GM21737 (cell line): ENCODE measurements at regions not wholly inside any gene's neighbourhood (a gene's known extent, or its start where the extent isn't known, plus 50 kb on each side); places are given as distances from the start of the nearest gene placed in this dataset.
"Not testable (repeated sequence)": the region's sequence is repeated elsewhere in the genome, so short reads cannot be mapped to it uniquely, and the experiment has no call there.

Source experiments
- ATAC-seq: cut with Tn5 transposase; IDR thresholded peaks from one replicate; pipeline ENCODE4 v1.9.1; 2021; ENCODE audit warnings: mild to moderate bottlenecking, moderate library complexity; ENCODE audit not compliant: unreplicated experiment

- no peak for ATAC-seq
These were observed 108.2 kb downstream of the THBS2 start for GRCh38 chr6:169145496-169145895.

- ATAC-seq, result no peak
These were observed 109.3 kb downstream of the THBS2 start for GRCh38 chr6:169144356-169144755.

DNA sequence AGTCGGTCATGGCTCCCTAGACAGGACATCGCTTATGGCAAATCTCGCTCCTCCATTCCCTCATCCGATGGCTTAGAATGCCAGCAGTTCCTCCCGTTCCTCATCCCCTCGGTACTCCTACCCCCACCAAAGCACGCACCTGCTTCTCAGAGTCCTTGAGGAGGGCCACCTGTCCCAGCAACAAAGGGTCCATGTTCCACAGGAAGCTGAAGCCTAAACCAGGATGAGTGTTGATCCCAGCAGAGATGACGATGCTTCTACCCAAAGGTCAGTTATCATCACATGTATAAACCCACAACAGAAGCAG is 111.2 kb downstream of the THBS2 start:
- no peak for ATAC-seq

DNA sequence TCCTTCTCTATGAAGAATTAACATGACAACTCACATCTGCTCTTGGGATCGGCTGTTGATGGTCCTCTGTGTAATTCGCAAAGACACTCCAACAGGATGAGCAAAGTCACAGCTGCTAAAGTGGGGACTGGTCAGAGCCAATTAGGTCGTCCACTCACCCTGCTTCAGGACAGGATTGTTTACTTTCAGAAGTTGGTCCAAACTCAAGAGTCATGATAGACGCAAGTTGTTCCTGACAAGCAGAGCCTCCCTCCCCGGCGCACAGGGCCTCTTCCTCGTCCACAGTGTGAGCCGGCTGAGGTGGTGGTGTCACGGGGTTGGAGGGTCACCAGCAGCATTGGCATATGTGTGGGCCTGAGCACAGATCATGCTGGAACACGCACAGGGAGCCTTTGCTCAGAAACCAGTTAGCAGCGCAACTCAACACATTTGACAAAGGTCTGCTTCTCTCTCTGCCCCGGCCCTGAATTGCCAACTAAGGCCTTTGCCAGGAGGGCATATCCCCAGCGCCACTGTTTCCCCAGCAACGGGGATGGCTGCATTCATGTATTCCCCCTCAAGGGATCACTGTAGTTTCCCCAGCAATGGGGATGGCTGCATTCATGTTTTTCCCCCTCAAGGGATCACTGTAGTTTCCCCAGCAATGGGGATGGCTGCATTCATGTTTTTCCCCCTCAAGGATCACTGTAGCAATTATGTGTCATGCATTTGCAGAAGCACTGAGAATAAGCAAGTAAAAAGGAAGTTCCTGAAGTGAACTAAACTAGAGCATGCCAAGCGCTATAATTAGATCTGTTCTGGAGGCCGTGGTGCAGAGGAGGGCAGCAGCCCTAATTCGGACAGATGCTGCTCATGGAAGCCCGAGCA is 111.7 kb downstream of the THBS2 start:
- ATAC-seq, result no peak

DNA sequence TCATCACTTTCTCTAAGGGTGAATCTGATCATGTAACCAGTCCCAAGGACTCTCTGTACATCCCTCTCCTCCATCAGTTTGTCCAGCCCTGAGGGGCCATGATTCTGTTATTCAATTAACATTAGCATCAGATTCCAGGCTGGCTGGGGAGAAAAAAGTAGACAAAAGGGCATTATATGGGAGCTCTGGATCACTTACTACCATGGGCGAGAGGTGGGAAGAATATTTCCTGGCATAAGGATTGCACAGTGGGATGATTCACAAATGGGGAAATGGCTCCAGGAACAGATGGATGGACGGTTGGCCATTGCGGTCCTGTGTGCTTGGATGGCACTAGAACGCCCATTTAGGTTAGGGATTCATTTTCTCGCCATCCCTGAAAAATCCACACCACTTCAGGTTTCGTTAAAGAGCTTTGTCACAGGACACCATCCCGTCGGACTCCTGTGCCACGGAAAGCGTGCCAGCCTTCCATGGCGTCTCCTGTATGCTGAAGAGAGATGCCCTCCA is 112.6 kb downstream of the THBS2 start:
- ATAC-seq, result no peak

DNA sequence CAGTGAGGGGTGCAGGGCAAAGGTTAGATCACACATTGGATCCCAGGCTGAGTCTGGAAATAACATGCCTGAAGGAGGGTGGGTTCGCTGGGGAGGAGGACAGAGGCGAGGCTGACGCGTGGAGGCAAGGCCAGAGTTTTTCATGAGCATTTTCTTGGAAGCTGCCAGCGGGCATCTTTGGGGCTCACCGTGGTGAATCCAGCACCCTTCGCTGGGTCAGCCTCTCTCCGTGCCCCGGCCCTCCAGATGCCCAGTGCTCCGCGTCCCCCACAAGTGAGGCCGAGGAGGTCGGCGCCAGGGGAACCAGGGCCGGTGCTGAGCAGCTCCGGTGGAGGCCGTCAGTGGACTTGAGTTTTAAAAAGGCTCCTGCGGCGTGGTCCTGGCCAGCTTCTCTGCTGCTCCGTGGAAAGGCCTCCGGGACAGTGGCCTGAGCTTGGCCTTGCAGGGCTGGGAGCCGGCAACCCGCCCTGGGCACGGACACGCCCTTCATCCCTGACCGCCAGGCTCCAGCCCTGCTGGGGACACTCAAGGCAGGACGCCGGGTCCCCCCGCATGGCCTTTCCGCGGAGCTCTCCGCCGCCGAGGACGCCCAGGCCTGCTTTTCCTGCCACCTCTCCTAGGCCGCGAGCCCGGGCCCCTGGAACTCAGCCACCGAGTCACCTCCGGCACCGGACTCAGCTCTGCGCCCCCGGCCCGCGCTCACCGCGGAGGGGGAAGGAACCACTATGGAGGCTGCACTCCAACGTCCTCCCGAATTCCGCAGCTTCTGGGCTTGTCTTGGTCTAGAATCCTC is 114.3 kb downstream of the THBS2 start:
- ATAC-seq, result no peak

- no peak for ATAC-seq
These were observed 121.2 kb downstream of the THBS2 start for GRCh38 chr6:169132352-169132940.

- ATAC-seq, result no peak
These were observed 122.3 kb downstream of the THBS2 start for GRCh38 chr6:169131390-169131789.

DNA sequence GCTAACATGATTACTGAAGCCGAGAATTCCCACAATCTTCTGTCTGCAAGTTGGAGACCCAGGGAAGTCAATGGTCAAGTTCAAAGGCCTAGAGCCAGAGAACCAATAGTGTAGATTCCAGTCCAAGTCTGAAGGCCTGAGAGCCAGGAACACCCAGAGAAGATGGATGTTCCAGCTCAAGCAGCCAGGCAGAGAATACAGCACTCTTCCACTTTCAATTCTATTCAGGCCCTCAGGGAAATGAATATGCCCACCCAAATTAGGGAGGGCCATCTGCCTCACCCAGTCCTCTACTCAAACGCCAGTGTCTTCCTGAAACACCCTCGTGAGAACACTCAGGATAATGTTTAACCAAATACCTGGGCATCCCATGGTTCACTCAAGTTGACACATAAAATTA is 123.5 kb downstream of the THBS2 start:
- ATAC-seq, result no peak

GRCh38 chr6:169121013-169121412 is 132.6 kb downstream of the THBS2 start:
- no peak for ATAC-seq

DNA sequence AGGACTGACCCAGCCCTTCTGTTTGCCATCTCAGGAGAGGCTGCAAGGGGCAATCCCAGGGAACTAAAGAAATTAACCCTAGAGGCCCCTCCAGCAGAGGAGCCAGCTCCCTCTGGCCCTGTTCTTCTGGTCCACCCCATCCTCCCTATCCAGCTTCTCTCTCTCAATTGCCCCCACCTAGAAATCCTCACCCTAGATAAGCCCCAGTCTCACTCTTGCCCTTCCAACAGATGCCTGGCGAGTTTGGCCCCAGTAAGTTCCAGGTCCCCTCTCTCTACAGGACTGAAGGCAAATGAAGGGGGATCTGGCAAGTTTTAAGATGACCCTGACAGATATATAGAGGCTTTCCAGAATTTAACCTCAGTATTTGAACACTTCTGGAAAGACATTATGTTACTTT is 134.0 kb downstream of the THBS2 start:
- no peak for ATAC-seq

DNA sequence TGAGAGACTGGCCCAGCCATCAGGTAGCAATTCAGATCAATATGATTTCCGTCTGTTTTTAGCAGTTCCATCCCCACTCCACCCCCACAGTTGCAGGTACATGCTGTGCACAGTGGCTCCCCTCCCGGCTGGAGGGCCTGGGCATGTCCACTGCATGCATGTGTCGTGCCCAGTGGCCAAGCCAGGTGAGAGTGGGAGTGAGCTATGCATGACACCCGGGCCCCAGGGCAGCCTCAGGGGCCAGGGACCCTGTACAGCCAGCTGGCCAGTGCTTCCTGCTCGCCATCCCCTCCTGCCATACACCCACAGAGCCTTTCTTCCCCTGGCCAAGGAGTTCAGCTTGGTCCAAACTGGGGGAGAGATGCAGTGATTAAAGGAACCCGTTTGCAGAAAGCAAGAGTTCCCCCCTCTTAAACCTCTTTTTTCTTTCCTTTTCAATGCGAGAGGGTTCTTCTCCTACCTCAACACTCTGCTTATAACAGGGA is 135.3 kb downstream of the THBS2 start:
- no peak for ATAC-seq

- no peak for ATAC-seq
These were observed 136.0 kb downstream of the THBS2 start for GRCh38 chr6:169117663-169118062.

- no peak for ATAC-seq
These were observed 138.0 kb downstream of the THBS2 start for GRCh38 chr6:169115632-169116031.

- not testable (repeated sequence) for ATAC-seq
These were observed 139.0 kb downstream of the THBS2 start for GRCh38 chr6:169114632-169115031.

DNA sequence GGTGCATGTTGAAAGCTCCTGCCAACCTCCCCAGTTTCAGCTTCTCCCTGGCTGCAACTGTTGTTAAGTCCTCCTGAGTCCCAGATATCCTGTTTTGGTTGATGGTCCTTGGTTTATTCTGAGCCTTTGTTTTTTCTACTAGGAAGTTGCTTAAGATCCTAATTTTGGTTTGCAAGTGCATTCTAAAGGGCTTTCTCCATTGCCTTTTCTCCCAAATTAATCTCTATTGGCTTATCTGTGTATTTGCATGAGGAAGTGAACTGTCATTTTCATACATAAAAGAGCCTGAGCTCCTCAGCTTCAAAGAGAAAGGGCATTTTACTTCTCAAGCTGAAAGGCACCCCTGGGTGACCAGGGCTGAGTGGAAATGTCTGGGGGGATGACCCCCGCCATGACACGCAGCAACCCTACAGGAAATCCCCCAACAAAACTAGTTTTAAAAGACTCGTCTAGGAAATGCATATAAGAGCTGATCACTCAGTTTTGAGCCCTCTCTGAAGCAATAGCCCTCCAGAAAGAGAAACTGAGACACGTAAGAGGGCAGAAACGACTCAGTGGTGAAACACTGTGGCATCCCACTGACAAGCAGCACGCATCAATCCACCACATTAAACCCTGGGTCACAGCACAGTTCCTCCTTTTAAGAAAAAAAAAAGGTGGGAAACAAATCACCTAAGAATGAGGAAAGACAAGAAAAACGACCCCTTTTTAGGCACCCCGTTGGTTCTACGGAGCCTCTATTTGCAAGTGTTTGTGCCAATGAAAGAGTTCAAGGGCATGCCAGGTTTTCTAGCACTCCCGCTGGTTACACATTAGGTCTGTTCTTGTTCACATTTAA is 140.9 kb downstream of the THBS2 start:
- peak; percentile 69 for ATAC-seq

- ATAC-seq, result no peak
These were observed 142.4 kb downstream of the THBS2 start for GRCh38 chr6:169111203-169111602.

- ATAC-seq, result no peak
These were observed 144.0 kb downstream of the THBS2 start for GRCh38 chr6:169109411-169110220.

DNA sequence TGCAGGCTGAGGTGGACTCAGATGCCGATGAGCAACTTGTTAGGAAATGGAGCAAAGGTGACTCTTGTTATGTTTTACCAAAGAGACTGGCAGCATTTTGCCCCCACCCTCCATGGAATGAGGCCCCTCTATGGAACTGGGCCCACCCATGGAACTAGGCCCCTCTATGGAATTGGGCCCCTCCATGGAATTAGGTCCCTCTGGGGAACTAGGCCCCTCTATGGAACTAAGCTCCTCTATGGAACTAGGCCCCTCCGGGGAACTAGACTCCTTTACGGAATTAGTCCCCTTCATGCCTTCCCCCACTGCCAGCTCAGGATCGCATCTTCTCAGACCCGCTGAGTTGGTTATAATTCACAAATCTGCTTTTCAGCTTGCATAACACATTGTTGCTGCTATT is 144.9 kb downstream of the THBS2 start:
- no peak for ATAC-seq

DNA sequence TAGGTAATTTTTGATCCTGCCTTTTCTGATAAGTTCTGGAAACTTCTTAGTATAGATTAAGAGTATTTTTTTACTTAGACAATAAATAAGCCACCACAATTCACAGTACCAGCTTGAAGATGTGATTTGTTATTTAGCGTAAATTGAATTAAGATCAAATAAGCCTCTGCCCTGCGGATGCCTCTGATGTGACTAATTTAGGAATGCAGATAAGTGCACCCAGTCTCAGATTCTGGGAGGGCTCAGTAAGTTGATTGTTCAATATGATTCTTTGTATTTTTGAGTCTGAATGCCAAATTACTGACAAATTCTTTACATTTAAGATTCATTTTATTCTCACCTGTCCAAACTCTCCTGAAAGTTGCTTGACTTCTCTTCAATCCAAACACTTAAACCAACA is 147.5 kb downstream of the THBS2 start:
- no peak for ATAC-seq
